NCI-H146 treated with DMSO at 0.1 percent for 48 hours (cell line): ENCODE measurements at regions not wholly inside any gene's neighbourhood (a gene's known extent, or its start where the extent isn't known, plus 50 kb on each side); places are given as distances from the start of the nearest gene placed in this dataset.

Experiments
- DNase-seq: peaks from one replicate; lab custom pipeline; 2025; ENCODE audit not compliant: unreplicated experiment; lab: John Stamatoyannopoulos, UW

- DNase-seq: no peak
Observed at GRCh38 chr14:27075503-27075902, 477.7 kb upstream of the NOVA1 start.

- no peak for DNase-seq
Observed at GRCh38 chr14:27077214-27077613, 479.4 kb upstream of the NOVA1 start.

GRCh38 chr14:27077710-27078109 is 479.9 kb upstream of the NOVA1 start:
- no peak for DNase-seq

GRCh38 chr14:27078191-27078590 is 480.4 kb upstream of the NOVA1 start:
- no peak for DNase-seq

GRCh38 chr14:27079716-27080115 is 481.9 kb upstream of the NOVA1 start:
- DNase-seq: no peak

GRCh38 chr14:27085500-27085899 is 487.7 kb upstream of the NOVA1 start:
- no peak for DNase-seq

GRCh38 chr14:27090716-27091115 is 492.9 kb upstream of the NOVA1 start:
- no peak for DNase-seq

- DNase-seq: no peak
Observed at GRCh38 chr14:27091973-27092372, 494.1 kb upstream of the NOVA1 start.

GRCh38 chr14:27096091-27096490 is 498.3 kb upstream of the NOVA1 start:
- no peak for DNase-seq

GRCh38 chr14:27098451-27098850 is 500.6 kb upstream of the NOVA1 start:
- DNase-seq: no peak

- DNase-seq: no peak
Observed at GRCh38 chr14:27114180-27114579, 516.3 kb upstream of the NOVA1 start.

GRCh38 chr14:27123162-27123561 is 525.3 kb upstream of the NOVA1 start:
- DNase-seq: no peak

GRCh38 chr14:27127838-27128237 is 530.0 kb upstream of the NOVA1 start:
- no peak for DNase-seq

GRCh38 chr14:27134200-27134599 is 536.4 kb upstream of the NOVA1 start:
- DNase-seq: no peak

GRCh38 chr14:27145170-27145569 is 547.3 kb upstream of the NOVA1 start:
- no peak for DNase-seq

GRCh38 chr14:27148143-27148542 is 550.3 kb upstream of the NOVA1 start:
- no peak for DNase-seq

GRCh38 chr14:27164139-27164538 is 566.3 kb upstream of the NOVA1 start:
- no peak for DNase-seq

- no peak for DNase-seq
Observed at GRCh38 chr14:27175489-27175888, 577.7 kb upstream of the NOVA1 start.

- no peak for DNase-seq
Observed at GRCh38 chr14:27181333-27181732, 583.5 kb upstream of the NOVA1 start.

- no peak for DNase-seq
Observed at GRCh38 chr14:27184427-27184826, 586.6 kb upstream of the NOVA1 start.

GRCh38 chr14:27186048-27186447 is 588.2 kb upstream of the NOVA1 start:
- no peak for DNase-seq

GRCh38 chr14:27187136-27187535 is 589.3 kb upstream of the NOVA1 start:
- no peak for DNase-seq

GRCh38 chr14:27190296-27190695 is 592.5 kb upstream of the NOVA1 start:
- no peak for DNase-seq

GRCh38 chr14:27199272-27199671 is 601.4 kb upstream of the NOVA1 start:
- no peak for DNase-seq
